Activated naive CD4-positive, alpha-beta T cell treated with anti-CD3 and anti-CD28 coated beads for 36 hours (primary cell): ENCODE measurements at regions not wholly inside any gene's neighbourhood (a gene's known extent, or its start where the extent isn't known, plus 50 kb on each side); places are given as distances from the start of the nearest gene placed in this dataset.
"Not testable (repeated sequence)": the region's sequence is repeated elsewhere in the genome, so short reads cannot be mapped to it uniquely, and the experiment has no call there.

Source experiments
- CTCF ChIA-PET: fragments of 350-600 bp; sonication (Branson Sonifier 250); formaldehyde crosslinking; loops from one replicate; lab custom pipeline; 2021; ENCODE audit warnings: antibody characterized with exemption; lab: Charles Lee
- DNase-seq: peaks from one replicate; pipeline ENCODE4 v3.0.0-alpha.2; 2020
- H3K27ac Mint-ChIP-seq: one replicate; pipeline ENCODE4 v1.8.0; 2021; ENCODE audit warnings: mild to moderate bottlenecking, mixed read lengths
- H3K27me3 Mint-ChIP-seq: one replicate; pipeline ENCODE4 v1.8.0; 2021; ENCODE audit warnings: low read depth, mixed read lengths
- H3K36me3 Mint-ChIP-seq: one replicate; pipeline ENCODE4 v1.8.0; 2021; ENCODE audit warnings: low read depth, mixed read lengths
- H3K4me1 Mint-ChIP-seq: one replicate; pipeline ENCODE4 v1.8.0; 2021; ENCODE audit warnings: low read depth, mixed read lengths
- H3K4me3 Mint-ChIP-seq: one replicate; pipeline ENCODE4 v1.8.0; 2021; ENCODE audit warnings: mild to moderate bottlenecking, moderate library complexity, mixed read lengths
- H3K9me3 Mint-ChIP-seq: one replicate; pipeline ENCODE4 v1.8.0; 2021; ENCODE audit warnings: mixed read lengths
- intact Hi-C: fragments of 100-400 bp; cut with micrococcal nuclease; formaldehyde crosslinking; loops from one replicate; pipeline ENCODE4 v1.15.1; 2023

DNA sequence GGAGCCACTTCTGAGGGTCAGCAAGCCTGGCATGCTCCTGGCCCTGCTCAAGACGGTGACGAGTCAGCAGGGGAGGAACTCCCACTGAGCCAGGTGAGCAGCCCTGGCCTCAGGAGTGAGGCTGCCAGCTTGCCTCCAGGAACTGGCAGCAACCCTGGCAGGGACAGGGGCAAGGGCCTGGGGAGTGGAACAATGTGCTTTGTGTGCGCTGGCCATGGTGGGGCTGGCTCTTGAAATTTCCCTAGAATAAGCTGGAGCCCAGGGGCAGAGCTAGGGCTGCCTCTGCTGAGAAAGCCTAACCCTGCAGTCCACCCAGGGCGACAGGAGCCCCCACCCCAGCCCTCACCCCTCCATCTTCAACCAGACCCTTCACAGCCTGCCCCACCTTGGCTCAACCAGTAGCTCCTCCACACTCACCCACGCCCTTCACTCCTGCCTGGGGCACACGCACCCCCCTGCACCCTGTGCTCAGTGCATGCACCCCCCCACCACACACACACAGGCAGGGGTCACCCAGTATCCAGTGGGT, 88.0 kb downstream of the MRPL14 start:
- intact Hi-C loops: no loop called here
- Mint-ChIP-seq H3K36me3 (no peaks in the 10 kb centered on the region), H3K4me1 (peaks cover 6% of the 10 kb centered on the region), H3K9me3 (no peaks in the 10 kb centered on the region), H3K27ac (no peak overlapping the region), H3K4me3 (no peak overlapping the region), H3K27me3 (no peaks in the 10 kb centered on the region)
- no peak for DNase-seq
- CTCF ChIA-PET: no interaction called here

DNA sequence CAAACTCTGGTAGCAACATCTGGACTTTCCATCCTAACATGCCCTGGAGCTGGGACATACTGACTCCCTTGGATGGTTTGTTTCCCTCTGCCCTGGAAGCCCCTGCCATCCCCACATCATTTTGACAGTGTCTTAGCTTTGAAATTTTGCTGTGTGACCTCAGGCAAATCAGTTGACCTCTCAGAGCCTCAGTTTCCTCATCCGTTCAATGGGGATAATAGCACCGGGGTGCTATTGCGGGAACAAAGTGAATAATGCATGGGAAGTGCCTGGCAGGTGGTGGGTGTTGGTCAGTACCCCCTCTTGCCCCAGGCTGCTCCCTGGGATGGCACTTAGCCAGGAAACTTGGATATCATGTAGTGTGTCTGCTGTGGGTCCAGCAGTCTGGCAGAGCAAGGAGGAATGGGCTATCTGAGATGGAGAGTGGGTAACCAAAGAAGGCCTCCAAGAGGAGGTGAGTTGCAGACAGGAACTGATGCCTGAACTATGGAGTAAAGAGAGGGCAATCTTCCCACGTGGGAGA, 88.6 kb downstream of the MRPL14 start:
- peaks cover 6% of the 10 kb centered on the region for H3K4me1 Mint-ChIP-seq
- DNase-seq: no peak
- H3K27me3 Mint-ChIP-seq: no peaks in the 10 kb centered on the region
- no peaks in the 10 kb centered on the region for H3K36me3 Mint-ChIP-seq
- no peak overlapping the region for H3K4me3 Mint-ChIP-seq
- CTCF ChIA-PET: no interaction called here
- no peak overlapping the region for H3K27ac Mint-ChIP-seq
- intact Hi-C loops: no loop called here
- H3K9me3 Mint-ChIP-seq: no peaks in the 10 kb centered on the region

DNA sequence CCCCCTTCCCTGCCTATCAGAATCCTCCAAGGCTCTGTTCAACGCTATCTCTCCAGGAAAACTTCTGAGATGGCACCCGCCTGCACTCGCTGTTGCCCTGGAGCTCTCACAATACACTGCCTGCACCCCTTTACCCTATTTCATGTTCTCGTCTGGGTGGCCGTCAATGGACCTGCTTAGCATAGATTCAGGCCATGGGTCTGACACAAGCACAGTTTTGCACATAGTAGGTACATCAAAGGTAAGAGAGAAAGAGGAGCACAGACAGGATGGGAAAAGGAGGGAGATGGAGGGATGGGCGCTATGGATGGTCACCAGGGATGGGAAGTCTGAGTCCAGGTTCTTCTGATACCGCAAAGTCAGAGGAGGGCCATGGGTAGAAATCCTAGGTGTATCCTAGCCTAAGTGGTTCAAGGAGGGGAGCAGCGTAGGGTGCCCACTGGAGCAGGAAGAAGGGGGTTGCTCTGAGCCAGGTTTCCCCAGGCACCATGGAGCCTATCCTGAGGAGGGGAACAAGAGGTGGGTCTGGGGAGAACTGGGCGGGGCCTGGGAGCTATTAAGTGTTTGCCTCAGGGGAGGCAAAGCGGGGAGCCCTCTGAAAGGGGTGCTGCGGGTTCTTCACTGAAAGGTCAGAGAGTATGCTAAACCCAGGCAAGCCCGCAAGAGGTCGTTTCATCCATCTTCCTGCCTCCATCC, 89.3 kb downstream of the MRPL14 start:
- intact Hi-C loops: no loop called here
- CTCF ChIA-PET: interaction anchor here (0.6 kb wide), 1 partner anchor 552 kb away, joined by 3 read pairs; no protein-coding TSS in a partner anchor

DNA sequence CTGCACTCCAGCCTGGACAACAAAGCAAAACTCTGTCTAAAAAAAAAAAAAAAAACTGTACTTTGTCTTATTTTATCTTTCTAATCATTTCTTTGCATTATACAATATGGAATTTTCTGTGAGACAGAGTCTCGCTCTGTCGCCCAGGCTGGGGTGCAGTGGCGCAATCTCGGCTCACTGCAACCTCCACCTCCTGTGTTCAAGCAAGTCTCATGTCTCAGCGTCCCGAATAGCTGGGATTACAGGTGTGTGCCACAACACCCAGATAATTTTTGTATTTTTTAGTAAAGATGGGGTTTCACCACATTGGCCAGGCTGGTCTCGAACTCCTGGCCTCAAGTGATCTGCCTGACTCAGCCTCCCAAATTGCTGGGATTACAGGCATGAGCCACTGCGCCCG, 90.0 kb downstream of the MRPL14 start:
- H3K4me1 Mint-ChIP-seq, H3K9me3 Mint-ChIP-seq, H3K36me3 Mint-ChIP-seq, H3K4me3 Mint-ChIP-seq, H3K27ac Mint-ChIP-seq, intact Hi-C loops, H3K27me3 Mint-ChIP-seq, DNase-seq: not testable (repeated sequence)
- CTCF ChIA-PET: interaction anchor here (0.6 to 0.7 kb wide), 2 partner anchors 67 to 552 kb away, joined by 3 read pairs; no protein-coding TSS in a partner anchor

More for the DNA sequence above, 89.3 kb downstream of the MRPL14 start:
- no peaks in the 10 kb centered on the region for H3K27me3 Mint-ChIP-seq
- H3K27ac Mint-ChIP-seq: no peak overlapping the region
- H3K36me3 Mint-ChIP-seq: no peaks in the 10 kb centered on the region
- no peaks in the 10 kb centered on the region for H3K9me3 Mint-ChIP-seq
- no peak for DNase-seq
- H3K4me1 Mint-ChIP-seq: peaks cover 6% of the 10 kb centered on the region
- H3K4me3 Mint-ChIP-seq: no peak overlapping the region

DNA sequence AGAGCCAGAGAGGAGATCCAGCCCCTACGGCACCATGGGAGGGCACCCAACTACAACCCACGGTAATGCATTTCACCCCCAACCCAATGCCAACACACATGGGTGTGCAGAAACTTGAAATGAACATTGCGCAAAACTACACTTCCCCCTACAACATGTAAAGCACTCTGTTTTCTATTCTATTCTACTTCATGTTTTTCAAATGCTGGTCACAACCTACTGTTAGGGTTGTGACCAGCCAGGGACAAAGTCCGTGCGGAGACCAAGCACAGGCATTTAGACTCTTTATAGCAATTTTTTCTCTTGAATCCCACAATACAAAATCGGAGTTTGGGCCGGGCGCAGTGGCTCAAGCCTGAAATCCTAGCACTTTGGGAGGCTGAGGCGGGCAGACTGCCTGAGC, 90.6 kb downstream of the MRPL14 start:
- H3K36me3 Mint-ChIP-seq: no peaks in the 10 kb centered on the region
- intact Hi-C loops: no loop called here
- no peaks in the 10 kb centered on the region for H3K9me3 Mint-ChIP-seq
- no peak overlapping the region for H3K27ac Mint-ChIP-seq
- H3K4me1 Mint-ChIP-seq: peaks cover 2% of the 10 kb centered on the region
- no peak overlapping the region for H3K4me3 Mint-ChIP-seq
- no peaks in the 10 kb centered on the region for H3K27me3 Mint-ChIP-seq
- CTCF ChIA-PET: interaction anchor here (0.7 kb wide), 1 partner anchor 66 kb away, joined by 3 read pairs; no protein-coding TSS in a partner anchor
- no peak for DNase-seq

DNA sequence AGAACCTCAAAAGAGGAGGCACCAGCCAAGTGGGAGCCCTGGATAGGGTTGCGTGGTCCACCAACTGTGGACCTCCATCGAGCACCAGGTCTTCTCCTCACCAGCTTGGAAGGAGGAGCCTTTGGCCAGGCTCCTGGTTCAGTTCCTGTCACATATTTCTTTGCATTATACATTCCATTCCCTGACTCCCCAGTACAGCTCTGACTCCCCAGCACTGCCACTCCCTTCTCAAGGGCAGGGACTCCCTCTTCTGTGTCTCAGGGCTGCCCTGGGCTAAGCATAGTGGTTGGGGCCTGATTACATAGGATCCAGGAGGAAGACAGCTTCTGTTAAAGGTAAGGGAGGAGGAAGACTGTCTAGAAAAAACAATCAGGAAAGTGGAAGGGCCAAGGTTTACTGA, 91.1 kb downstream of the MRPL14 start:
- CTCF ChIA-PET: interaction anchor here (0.8 kb wide), 1 partner anchor 82 kb away, joined by 3 read pairs; no protein-coding TSS in a partner anchor

DNA sequence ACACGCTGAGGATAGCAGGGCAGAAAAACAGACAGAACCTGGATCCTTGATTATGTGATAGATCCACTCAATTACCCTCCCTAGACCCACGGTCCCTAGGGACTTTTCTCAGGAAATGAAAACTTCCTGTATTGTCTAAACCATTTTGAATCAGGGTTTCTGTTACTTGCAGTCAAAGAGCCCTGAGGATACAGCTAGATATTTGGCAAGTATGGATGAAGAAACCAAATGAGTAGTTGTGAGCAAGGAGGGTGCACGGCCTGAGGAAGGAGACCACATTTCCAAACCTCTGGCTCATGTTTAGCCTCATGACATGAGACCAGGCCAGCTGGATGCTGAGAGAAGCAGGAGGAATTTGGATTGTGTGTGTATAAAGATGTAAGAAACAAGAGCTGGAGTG, 91.6 kb downstream of the MRPL14 start:
- DNase-seq: no peak
- H3K4me3 Mint-ChIP-seq: no peak overlapping the region
- no peaks in the 10 kb centered on the region for H3K9me3 Mint-ChIP-seq
- intact Hi-C loops: no loop called here
- CTCF ChIA-PET: interaction anchor here (0.8 kb wide), 1 partner anchor 82 kb away, joined by 3 read pairs; no protein-coding TSS in a partner anchor
- H3K27ac Mint-ChIP-seq: no peak overlapping the region
- no peaks in the 10 kb centered on the region for H3K36me3 Mint-ChIP-seq
- H3K27me3 Mint-ChIP-seq: no peaks in the 10 kb centered on the region
- H3K4me1 Mint-ChIP-seq: no peaks in the 10 kb centered on the region

More for the DNA sequence above, 91.1 kb downstream of the MRPL14 start:
- H3K4me3 Mint-ChIP-seq: no peak overlapping the region
- intact Hi-C loops: no loop called here
- no peaks in the 10 kb centered on the region for H3K9me3 Mint-ChIP-seq
- no peak overlapping the region for H3K27ac Mint-ChIP-seq
- no peaks in the 10 kb centered on the region for H3K4me1 Mint-ChIP-seq
- no peak for DNase-seq
- H3K27me3 Mint-ChIP-seq: no peaks in the 10 kb centered on the region
- H3K36me3 Mint-ChIP-seq: no peaks in the 10 kb centered on the region

DNA sequence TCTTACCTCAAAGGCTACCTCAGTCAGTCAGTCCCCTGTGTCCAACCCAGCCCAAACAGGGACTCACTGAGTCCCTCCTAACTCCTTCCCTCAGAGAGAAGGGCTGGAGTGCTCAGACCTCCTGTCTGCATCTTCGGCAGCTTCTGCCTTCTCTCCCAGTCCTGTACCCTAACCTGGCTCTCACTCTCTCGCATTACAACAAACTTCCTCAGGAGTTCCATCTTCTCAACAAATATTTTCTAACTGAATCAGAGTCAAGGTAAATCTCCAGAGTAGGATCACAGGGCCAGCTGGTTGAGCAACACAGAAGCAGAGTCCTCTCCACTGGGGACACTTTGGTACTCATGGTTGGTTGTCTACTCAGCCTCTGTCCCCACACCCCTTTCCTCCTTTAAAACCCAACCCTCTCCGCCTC, 92.3 kb downstream of the MRPL14 start:
- H3K4me3 Mint-ChIP-seq: no peak overlapping the region
- H3K27me3 Mint-ChIP-seq: no peaks in the 10 kb centered on the region
- no peak for DNase-seq
- no peaks in the 10 kb centered on the region for H3K9me3 Mint-ChIP-seq
- CTCF ChIA-PET: no interaction called here
- no peaks in the 10 kb centered on the region for H3K36me3 Mint-ChIP-seq
- intact Hi-C loops: no loop called here
- H3K4me1 Mint-ChIP-seq: no peaks in the 10 kb centered on the region
- no peak overlapping the region for H3K27ac Mint-ChIP-seq

DNA sequence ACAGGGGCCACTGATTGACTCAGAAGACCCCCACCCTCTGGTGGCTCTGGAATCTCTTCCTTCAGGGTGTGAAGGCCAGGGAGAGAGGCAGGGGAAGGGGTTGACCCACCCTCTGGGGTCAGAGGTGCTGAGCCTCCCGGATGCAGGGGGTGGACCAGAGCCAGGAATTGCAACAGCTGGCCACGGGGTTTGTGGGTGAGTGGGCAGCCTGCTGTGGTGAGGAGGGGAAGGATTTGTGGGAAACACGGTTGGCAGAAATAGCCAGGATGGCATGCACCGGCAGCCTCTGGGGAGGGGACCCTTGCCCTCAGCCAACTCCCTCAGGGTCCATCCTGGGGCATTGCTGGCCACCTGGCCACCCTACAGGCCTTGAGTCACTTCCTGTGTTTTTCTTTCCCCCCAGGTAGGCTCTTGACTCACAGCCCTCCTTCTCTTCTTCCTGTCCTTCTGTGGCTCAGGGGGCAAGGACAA, 92.8 kb downstream of the MRPL14 start:
- DNase-seq: no peak
- Mint-ChIP-seq H3K9me3 (no peaks in the 10 kb centered on the region), H3K36me3 (no peaks in the 10 kb centered on the region), H3K4me3 (no peak overlapping the region), H3K27ac (no peak overlapping the region), H3K4me1 (no peaks in the 10 kb centered on the region), H3K27me3 (no peaks in the 10 kb centered on the region)
- CTCF ChIA-PET: no interaction called here
- intact Hi-C loops: no loop called here

DNA sequence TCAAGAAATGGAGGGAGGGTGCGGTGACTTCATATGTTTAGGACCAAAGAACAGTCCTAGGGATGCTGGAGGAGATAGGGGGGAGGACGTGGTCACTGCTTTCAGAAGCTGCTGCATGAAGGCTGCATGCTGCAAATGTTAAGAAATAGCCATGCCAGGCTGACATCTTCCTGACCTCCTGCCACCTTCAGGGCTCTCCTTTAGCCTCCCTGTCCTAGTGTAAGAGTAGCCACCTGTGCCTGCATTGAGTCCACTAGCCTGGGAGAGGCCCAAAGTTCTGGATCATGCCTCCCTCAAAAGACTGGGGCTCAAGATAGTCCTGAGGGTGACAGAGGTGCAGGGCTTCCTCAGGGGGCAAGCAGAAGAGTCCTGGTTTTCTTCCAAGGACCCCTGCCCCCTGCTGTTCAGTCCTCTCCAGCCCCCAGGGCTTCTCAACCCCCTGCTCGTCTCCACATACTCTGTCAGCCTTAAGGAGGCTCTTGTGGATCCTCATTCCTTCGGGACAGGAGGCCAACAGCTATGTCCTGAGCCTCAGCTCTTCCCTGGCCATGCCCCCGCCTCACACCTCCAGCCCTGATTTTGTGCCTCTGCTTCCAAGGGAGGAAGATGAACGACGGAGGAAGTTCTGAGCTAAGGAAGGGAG, 96.3 kb downstream of the MRPL14 start:
- Mint-ChIP-seq H3K36me3 (no peaks in the 10 kb centered on the region), H3K27ac (no peak overlapping the region), H3K9me3 (no peaks in the 10 kb centered on the region), H3K4me1 (no peaks in the 10 kb centered on the region), H3K27me3 (peaks cover 2% of the 10 kb centered on the region), H3K4me3 (no peak overlapping the region)
- DNase-seq: no peak
- intact Hi-C loops: no loop called here
- CTCF ChIA-PET: no interaction called here

DNA sequence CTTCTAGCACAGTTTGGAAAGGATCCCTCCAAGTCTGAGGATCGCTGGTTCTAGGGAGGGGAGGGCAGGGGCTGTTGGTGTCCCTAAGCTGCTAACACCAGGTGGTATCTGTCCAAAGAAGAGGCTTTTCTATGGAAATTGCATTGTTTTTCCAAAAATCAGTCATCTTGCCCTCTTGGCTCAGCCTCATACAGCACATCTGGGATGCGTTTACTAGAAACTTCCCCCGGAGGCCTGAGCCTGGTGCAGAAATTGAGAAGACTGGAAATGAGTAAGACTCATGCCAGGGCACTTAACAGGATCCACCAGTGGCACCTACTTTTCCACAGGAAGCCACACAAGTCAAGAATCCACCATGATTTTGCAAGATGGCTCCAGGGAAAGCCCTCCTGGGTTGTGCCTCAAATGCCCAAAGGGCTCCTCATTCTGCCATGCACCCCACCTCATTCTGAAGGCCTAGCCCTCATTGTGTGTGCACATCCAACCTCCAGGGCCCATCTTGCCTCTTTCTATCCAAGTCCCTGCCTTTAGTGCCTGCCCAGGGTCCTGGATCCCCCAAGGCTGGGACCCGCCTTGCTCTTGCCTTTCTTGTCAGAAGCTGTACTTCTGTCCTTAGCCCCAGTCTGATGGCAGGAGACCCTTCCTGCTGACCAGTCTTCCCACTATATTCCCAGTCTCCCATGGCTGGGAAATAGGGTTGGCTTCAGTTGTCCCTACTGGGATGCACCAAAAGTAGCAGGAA, 97.6 kb downstream of the MRPL14 start:
- Mint-ChIP-seq H3K9me3 (no peaks in the 10 kb centered on the region), H3K4me3 (no peak overlapping the region), H3K36me3 (no peaks in the 10 kb centered on the region), H3K27ac (no peak overlapping the region), H3K27me3 (peaks cover 2% of the 10 kb centered on the region), H3K4me1 (no peaks in the 10 kb centered on the region)
- no peak for DNase-seq
- intact Hi-C loops: no loop called here
- CTCF ChIA-PET: no interaction called here

DNA sequence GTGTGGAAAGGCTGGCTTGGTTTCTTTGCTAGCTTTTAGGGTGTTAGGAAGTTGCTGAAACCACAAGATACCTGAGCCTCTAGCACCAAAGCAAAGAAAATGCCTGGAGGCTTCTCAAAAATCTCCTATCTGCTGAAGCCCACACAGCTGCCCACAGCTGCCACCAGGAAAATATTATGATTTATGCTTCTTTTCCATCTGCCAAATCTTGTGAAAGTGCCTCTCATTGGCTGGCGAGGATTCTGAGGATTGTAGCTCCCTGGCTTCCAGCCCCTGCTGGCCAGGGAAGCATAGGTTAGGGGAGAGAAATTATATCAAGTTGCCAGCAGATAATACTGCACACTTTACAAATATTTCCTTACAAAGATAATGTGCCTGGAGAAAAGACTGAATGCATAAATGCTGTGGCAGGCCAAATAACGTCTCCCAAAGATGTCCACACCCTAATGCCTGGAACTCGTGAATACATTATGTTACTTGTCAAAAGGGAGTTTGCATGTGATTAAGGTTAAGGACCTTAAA, 98.4 kb downstream of the MRPL14 start:
- Mint-ChIP-seq H3K9me3 (no peaks in the 10 kb centered on the region), H3K4me1 (no peaks in the 10 kb centered on the region)
- CTCF ChIA-PET: interaction anchor here (0.9 kb wide), 1 partner anchor 11 kb away, joined by 3 read pairs; no protein-coding TSS in a partner anchor

More for the DNA sequence above, 98.4 kb downstream of the MRPL14 start:
- intact Hi-C loops: no loop called here
- Mint-ChIP-seq H3K27me3 (peaks cover 2% of the 10 kb centered on the region), H3K4me3 (no peak overlapping the region), H3K27ac (no peak overlapping the region), H3K36me3 (no peaks in the 10 kb centered on the region)
- no peak for DNase-seq
